ENCODE measurements at regions not wholly inside any gene's neighbourhood (a gene's known extent, or its start where the extent isn't known, plus 50 kb on each side); places are given as distances from the start of the nearest gene placed in this dataset.

DNA sequence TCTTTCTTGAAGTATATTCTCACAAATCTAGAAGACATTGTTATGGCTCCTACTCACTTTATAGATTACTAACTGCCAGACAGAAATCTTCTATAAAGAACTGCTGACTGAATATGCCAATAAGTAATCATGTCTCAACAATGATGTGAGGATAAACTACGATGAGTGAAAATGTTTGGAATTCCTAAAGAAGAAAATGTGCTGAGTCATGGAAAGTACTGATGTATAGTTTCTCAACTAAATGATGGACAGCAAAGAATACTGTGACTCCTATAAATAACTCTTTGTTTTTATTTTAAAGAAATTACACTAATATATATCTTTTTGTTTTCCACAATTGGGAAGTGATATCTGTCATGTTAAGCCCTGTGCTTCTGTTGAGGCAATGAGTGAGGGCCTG lies 232.9 kb downstream of the LNPK start:
- WGBS, 2 donors: 71 to 75% methylated on average over 1 of the region's 1 CpG
- Histone ChIP-seq H3K9me3 (no peaks in the 10 kb centered on the region), H3K36me3 (no peaks in the 10 kb centered on the region), H3K4me1 (no peaks in the 10 kb centered on the region), H3K27ac (no peak overlapping the region), H3K27me3 (no peaks in the 10 kb centered on the region), H3K4me3 (no peak overlapping the region)
- TF ChIP-seq POLR2A (IDR thresholded peaks at IDR 0.05): no peak
- no peak for TF ChIP-seq POLR2AphosphoS5 (IDR thresholded peaks at IDR 0.05)
- TF ChIP-seq CTCF (IDR thresholded peaks at IDR 0.05): no peak
- TF ChIP-seq EP300 (IDR thresholded peaks at IDR 0.05): no peak
- intact Hi-C loops (cut with DNase I): no loop called here
- no peak for DNase-seq

GRCh38 chr2:175766880-175767279 lies 235.2 kb downstream of the LNPK start:
- Histone ChIP-seq H3K4me3 (no peak overlapping the region), H3K36me3 (no peaks in the 10 kb centered on the region), H3K27me3 (no peaks in the 10 kb centered on the region), H3K27ac (no peak overlapping the region), H3K9me3 (no peaks in the 10 kb centered on the region), H3K4me1 (no peaks in the 10 kb centered on the region)
- intact Hi-C loops (cut with DNase I): no loop called here
- no peak for DNase-seq
- TF ChIP-seq CTCF (IDR thresholded peaks at IDR 0.05): no peak
- WGBS, 2 donors: 53% methylated on average over 3 of the region's 3 CpGs

GRCh38 chr2:175755656-175756386 lies 246.2 kb downstream of the LNPK start:
- no peaks in the 10 kb centered on the region for H3K4me1 ChIP-seq
- H3K4me3 ChIP-seq: no peak overlapping the region
- no peak overlapping the region for H3K27ac ChIP-seq
- no peaks in the 10 kb centered on the region for H3K9me3 ChIP-seq
- 71 to 76% methylated on average over 4 of the region's 4 CpGs for WGBS, 2 donors
- DNase-seq: no peak
- no peak for TF ChIP-seq POLR2A (IDR thresholded peaks at IDR 0.05)
- no peaks in the 10 kb centered on the region for H3K27me3 ChIP-seq
- no peaks in the 10 kb centered on the region for H3K36me3 ChIP-seq
- intact Hi-C loops (cut with DNase I): no loop called here

- Histone ChIP-seq H3K36me3 (no peaks in the 10 kb centered on the region), H3K27me3 (no peaks in the 10 kb centered on the region), H3K4me3 (no peak overlapping the region), H3K9me3 (no peaks in the 10 kb centered on the region), H3K4me1 (no peaks in the 10 kb centered on the region), H3K27ac (no peak overlapping the region)
- DNase-seq: no peak
- TF ChIP-seq CTCF (IDR thresholded peaks at IDR 0.05) (no peak), POLR2A (IDR thresholded peaks at IDR 0.05) (no peak), POLR2AphosphoS5 (IDR thresholded peaks at IDR 0.05) (no peak), EP300 (IDR thresholded peaks at IDR 0.05) (no peak)
- intact Hi-C loops (cut with DNase I): no loop called here
These were observed 246.9 kb downstream of the LNPK start for GRCh38 chr2:175755169-175755568.

- H3K9me3 ChIP-seq: no peaks in the 10 kb centered on the region
- 33 to 68% methylated on average over 4 of the region's 4 CpGs for WGBS, 2 donors
- H3K27me3 ChIP-seq: no peaks in the 10 kb centered on the region
- TF ChIP-seq POLR2AphosphoS5 (IDR thresholded peaks at IDR 0.05): no peak
- H3K4me1 ChIP-seq: no peaks in the 10 kb centered on the region
- intact Hi-C loops (cut with DNase I): no loop called here
- no peaks in the 10 kb centered on the region for H3K36me3 ChIP-seq
- no peak overlapping the region for H3K4me3 ChIP-seq
- H3K27ac ChIP-seq: no peak overlapping the region
- no peak for DNase-seq
These were observed 251.9 kb downstream of the LNPK start for GRCh38 chr2:175750195-175750594.

DNA sequence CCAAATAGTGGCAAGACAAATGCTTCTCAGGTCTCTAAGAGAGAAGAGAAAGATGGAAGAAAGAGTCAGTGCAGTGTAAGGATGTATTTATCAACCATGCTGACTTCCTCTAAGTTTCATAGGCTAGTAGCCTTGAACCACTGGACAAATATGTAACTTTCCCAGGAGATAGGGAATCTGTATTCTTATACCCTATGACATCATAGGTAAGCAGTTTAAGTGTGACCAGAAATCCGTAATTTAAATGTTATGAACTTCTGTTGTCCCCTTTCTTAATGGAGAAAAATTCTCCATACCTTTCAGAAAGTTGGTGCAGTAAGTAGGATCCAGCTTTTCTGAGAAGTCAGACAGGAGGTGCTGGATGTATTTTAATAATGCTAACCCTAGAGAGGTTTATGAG lies 256.2 kb downstream of the LNPK start:
- WGBS, 2 donors: 0 to 64% methylated on average over 1 of the region's 1 CpG
- intact Hi-C loops (cut with DNase I): no loop called here
- TF ChIP-seq POLR2A (IDR thresholded peaks at IDR 0.05) (no peak), CTCF (IDR thresholded peaks at IDR 0.05) (no peak), EP300 (IDR thresholded peaks at IDR 0.05) (no peak), POLR2AphosphoS5 (IDR thresholded peaks at IDR 0.05) (no peak)
- DNase-seq: no peak
- Histone ChIP-seq H3K4me3 (no peak overlapping the region), H3K4me1 (peaks cover 0 to 6% (median 2%) of the 10 kb centered on the region in 4 donors), H3K9me3 (no peaks in the 10 kb centered on the region), H3K27me3 (no peaks in the 10 kb centered on the region), H3K27ac (no peak overlapping the region), H3K36me3 (no peaks in the 10 kb centered on the region)
